Keratinocyte (primary cell): ENCODE measurements at regions not wholly inside any gene's neighbourhood (a gene's known extent, or its start where the extent isn't known, plus 50 kb on each side); places are given as distances from the start of the nearest gene placed in this dataset.

Source experiments
- DNase-seq: peaks from one replicate; pipeline ENCODE4 v3.0.0-alpha.2; 2011; ENCODE audit warnings: low read depth, missing footprints, low spot score
- FAIRE-seq: peaks from 2 replicates; lab custom pipeline; 2011; peaks lifted over from hg19 to GRCh38; lab: Jason Lieb, UNC
- H2AFZ ChIP-seq: 2 replicates; pipeline ENCODE4 v1.6.0; 2012; ENCODE audit warnings: low read length, control low read depth, inconsistent platforms; ENCODE audit not compliant: control insufficient read depth
- H3K27ac ChIP-seq: 2 replicates; pipeline ENCODE4 v1.5.1; 2011; ENCODE audit warnings: low read length; ENCODE audit not compliant: control insufficient read depth, insufficient read depth
- H3K27me3 ChIP-seq: 3 replicates; pipeline ENCODE4 v1.6.0; 2011; ENCODE audit warnings: low read length; ENCODE audit not compliant: control insufficient read depth, insufficient read depth; ENCODE audit errors: extremely low read depth
- H3K36me3 ChIP-seq, 2 experiments: 2 replicates in 1 of 2; 3 replicates in 1 of 2; pipeline ENCODE4 v1.5.1; 2011; ENCODE audit warnings: low read length in 2 of 2, mild to moderate bottlenecking in 1 of 2; ENCODE audit not compliant: control insufficient read depth in 2 of 2, insufficient read depth in 2 of 2; ENCODE audit errors: extremely low read depth in 1 of 2
- H3K4me1 ChIP-seq: 3 replicates; pipeline ENCODE4 v1.5.1; 2011; ENCODE audit warnings: low read length; ENCODE audit not compliant: control insufficient read depth, insufficient read depth; ENCODE audit errors: extremely low read depth
- H3K4me2 ChIP-seq: 3 replicates; pipeline ENCODE4 v1.6.0; 2011; ENCODE audit warnings: low read depth, low read length; ENCODE audit not compliant: control insufficient read depth, insufficient read depth; ENCODE audit errors: extremely low read depth
- H3K4me3 ChIP-seq, 3 experiments: fragments of 200-600 bp in 1 of 3; sonication (generic) in 1 of 3; 2 replicates in 2 of 3; 3 replicates in 1 of 3; pipeline ENCODE4 v1.5.1; 2011 to 2016; ENCODE audit warnings: low read length in 3 of 3, mild to moderate bottlenecking in 3 of 3, control low read depth in 2 of 3, inconsistent platforms in 1 of 3, low read depth in 1 of 3, mixed read lengths in 1 of 3, mixed run types in 1 of 3, moderate library complexity in 1 of 3; ENCODE audit not compliant: control insufficient read depth in 2 of 3, insufficient read depth in 2 of 3; ENCODE audit errors: extremely low read depth in 1 of 3
- H3K79me2 ChIP-seq: 2 replicates; pipeline ENCODE4 v1.6.0; 2012; ENCODE audit warnings: low read length; ENCODE audit not compliant: control insufficient read depth, insufficient read depth
- H3K9ac ChIP-seq: 3 replicates; pipeline ENCODE4 v1.6.0; 2011; ENCODE audit warnings: low read length; ENCODE audit not compliant: control insufficient read depth, insufficient read depth; ENCODE audit errors: extremely low read depth
- H3K9me1 ChIP-seq: 3 replicates; pipeline ENCODE4 v1.6.0; 2011; ENCODE audit warnings: low read length; ENCODE audit not compliant: control insufficient read depth, insufficient read depth; ENCODE audit errors: extremely low read depth
- H3K9me3 ChIP-seq: 2 replicates; pipeline ENCODE4 v1.5.1; 2012; ENCODE audit warnings: low read depth, low read length; ENCODE audit not compliant: control insufficient read depth
- H4K20me1 ChIP-seq: 3 replicates; pipeline ENCODE4 v1.6.0; 2011; ENCODE audit warnings: low read length; ENCODE audit not compliant: control insufficient read depth, insufficient read depth; ENCODE audit errors: extremely low read depth
- CTCF ChIP-seq, 3 experiments: IDR thresholded peaks in 1 of 3; conservative IDR thresholded peaks in 1 of 3; optimal IDR thresholded peaks in 1 of 3; 2 replicates in 2 of 3; 3 replicates in 1 of 3; pipeline versions ENCODE3 to v1.5.1; 2011; ENCODE audit warnings: low read length in 3 of 3, mild to moderate bottlenecking in 3 of 3, moderate library complexity in 2 of 3, control low read depth in 1 of 3, inconsistent platforms in 1 of 3; ENCODE audit not compliant: insufficient read depth in 2 of 3; ENCODE audit errors: extremely low read depth in 1 of 3
- EZH2 ChIP-seq: IDR thresholded peaks from one replicate; pipeline ENCODE4 v1.6.1; 2012; ENCODE audit warnings: inconsistent platforms, mild to moderate bottlenecking, low read length, moderate library complexity
- dilution Hi-C: fragments of 300-500 bp; cut with MboI; formaldehyde crosslinking; loops from one replicate; pipeline ENCODE4 v1.7.0; 2020; ENCODE audit warnings: low sequenced_read_pairs; ENCODE audit not compliant: extremely low pct_ligation_motif_present

GRCh38 chr14:101022121-101022520 is 118.6 kb upstream of the RTL1 start:
- no peaks in the 10 kb centered on the region for H3K4me1 ChIP-seq
- no peak overlapping the region for H3K27ac ChIP-seq
- no peaks in the 10 kb centered on the region for H3K27me3 ChIP-seq
- TF ChIP-seq CTCF (optimal IDR thresholded peaks at IDR 0.05 in 1 of 3, IDR thresholded peaks at IDR 0.05 in 1 of 3, conservative IDR thresholded peaks at IDR 0.05 in 1 of 3; ENCODE audit: extremely low read depth in 1 of 3, insufficient read depth in 2 of 3, low read length in 3 of 3) (no peak), EZH2 (no peak)
- H3K79me2 ChIP-seq: no peaks in the 10 kb centered on the region
- no peak overlapping the region for H3K4me2 ChIP-seq
- peaks cover 14% of the 10 kb centered on the region for H3K9me3 ChIP-seq
- no peaks in the 10 kb centered on the region for H4K20me1 ChIP-seq
- no peak overlapping the region for H2AFZ ChIP-seq
- FAIRE-seq (no peak), DNase-seq (no peak)
- dilution Hi-C loops: no loop called here
- H3K36me3 ChIP-seq: no peaks in the 10 kb centered on the region
- no peak overlapping the region for H3K4me3 ChIP-seq
- H3K9me1 ChIP-seq: no peaks in the 10 kb centered on the region
- no peak overlapping the region for H3K9ac ChIP-seq

- H3K27me3 ChIP-seq: no peaks in the 10 kb centered on the region
- dilution Hi-C loops: no loop called here
- H4K20me1 ChIP-seq: no peaks in the 10 kb centered on the region
- TF ChIP-seq EZH2 (no peak), CTCF (optimal IDR thresholded peaks at IDR 0.05 in 1 of 3, IDR thresholded peaks at IDR 0.05 in 1 of 3, conservative IDR thresholded peaks at IDR 0.05 in 1 of 3; ENCODE audit: extremely low read depth in 1 of 3, insufficient read depth in 2 of 3, low read length in 3 of 3) (no peak)
- H3K9me1 ChIP-seq: no peaks in the 10 kb centered on the region
- no peaks in the 10 kb centered on the region for H3K36me3 ChIP-seq
- no peak overlapping the region for H2AFZ ChIP-seq
- no peak overlapping the region for H3K27ac ChIP-seq
- no peak for DNase-seq
- no peak for FAIRE-seq
- no peaks in the 10 kb centered on the region for H3K4me1 ChIP-seq
- H3K9ac ChIP-seq: no peak overlapping the region
- H3K4me3 ChIP-seq: no peak overlapping the region
- H3K9me3 ChIP-seq: peaks cover 14% of the 10 kb centered on the region
- no peaks in the 10 kb centered on the region for H3K79me2 ChIP-seq
- H3K4me2 ChIP-seq: no peak overlapping the region
These were observed 119.5 kb upstream of the RTL1 start for GRCh38 chr14:101022916-101023435.
